GM23338 (cell line): ENCODE measurements at regions not wholly inside any gene's neighbourhood (a gene's known extent, or its start where the extent isn't known, plus 50 kb on each side); places are given as distances from the start of the nearest gene placed in this dataset.

ENCODE experiments used
- ATAC-seq: fragments of 200-7000 bp; cut with Tn5 transposase; 3 replicates; pipeline ENCODE4 v1.9.1; 2020
- DNase-seq: peaks from one replicate; pipeline ENCODE4 v3.0.0-alpha.2; 2015; ENCODE audit warnings: low spot score
- H2AFZ ChIP-seq: fragments of 200-600 bp; sonication (generic); 2 replicates; pipeline ENCODE4 v1.8.0; 2016; ENCODE audit warnings: antibody characterized with exemption, mild to moderate bottlenecking, moderate library complexity
- H3F3A ChIP-seq: fragments of 200-600 bp; sonication (generic); replicated peaks from 2 replicates; pipeline ENCODE4 v1.8.0; 2017; ENCODE audit warnings: antibody characterized with exemption, mixed run types, low read depth
- H3K27ac ChIP-seq: fragments of 200-600 bp; sonication (generic); 2 replicates; pipeline ENCODE4 v1.6.1; 2016; ENCODE audit warnings: low read depth
- H3K27me3 ChIP-seq: fragments of 200-600 bp; sonication (generic); 2 replicates; pipeline ENCODE4 v1.8.0; 2016; ENCODE audit warnings: mild to moderate bottlenecking, mixed run types, moderate library complexity; ENCODE audit not compliant: insufficient read depth
- H3K36me3 ChIP-seq: fragments of 200-600 bp; sonication (generic); 2 replicates; pipeline ENCODE4 v1.8.0; 2016; ENCODE audit warnings: mild to moderate bottlenecking; ENCODE audit not compliant: insufficient read depth
- H3K4me1 ChIP-seq: fragments of 200-600 bp; sonication (generic); 2 replicates; pipeline ENCODE4 v1.8.0; 2016; ENCODE audit warnings: mild to moderate bottlenecking, moderate library complexity; ENCODE audit not compliant: insufficient read depth
- H3K4me2 ChIP-seq: fragments of 200-600 bp; sonication (generic); 2 replicates; pipeline ENCODE4 v1.7.1; 2017; ENCODE audit warnings: mixed run types
- H3K4me3 ChIP-seq: fragments of 200-600 bp; sonication (generic); 2 replicates; pipeline ENCODE4 v1.6.1; 2016; ENCODE audit warnings: mixed run types
- H3K79me2 ChIP-seq: fragments of 200-600 bp; sonication (generic); replicated peaks from 2 replicates; pipeline ENCODE4 v1.8.0; 2017; ENCODE audit warnings: mild to moderate bottlenecking; ENCODE audit not compliant: insufficient read depth
- H3K9me2 ChIP-seq: fragments of 200-600 bp; sonication (generic); 2 replicates; pipeline ENCODE4 v1.8.0; 2017; ENCODE audit not compliant: insufficient read depth
- H4K20me1 ChIP-seq: fragments of 200-600 bp; sonication (generic); replicated peaks from 2 replicates; pipeline ENCODE4 v1.8.0; 2017; ENCODE audit warnings: mild to moderate bottlenecking; ENCODE audit not compliant: insufficient read depth
- H3K27ac Mint-ChIP-seq: 2 replicates; pipeline ENCODE4 v1.8.0; 2020; ENCODE audit warnings: inconsistent platforms, mild to moderate bottlenecking, moderate library complexity, mixed read lengths
- H3K27me3 Mint-ChIP-seq: 3 replicates; pipeline ENCODE4 v1.8.0; 2022; ENCODE audit warnings: low read depth, mild to moderate bottlenecking, moderate library complexity, mixed read lengths, inconsistent platforms; ENCODE audit not compliant: insufficient read depth, poor library complexity
- H3K36me3 Mint-ChIP-seq: 3 replicates; pipeline ENCODE4 v1.8.0; 2021; ENCODE audit warnings: low read depth, mild to moderate bottlenecking, inconsistent platforms, moderate library complexity, mixed read lengths
- H3K4me1 Mint-ChIP-seq: 3 replicates; pipeline ENCODE4 v1.8.0; 2020; ENCODE audit warnings: mild to moderate bottlenecking, inconsistent platforms, mixed read lengths
- H3K4me3 Mint-ChIP-seq: 3 replicates; pipeline ENCODE4 v1.8.0; 2021; ENCODE audit warnings: moderate library complexity, mild to moderate bottlenecking, inconsistent platforms, mixed read lengths
- H3K9me3 Mint-ChIP-seq: 3 replicates; pipeline ENCODE4 v1.8.0; 2020; ENCODE audit warnings: moderate library complexity, mild to moderate bottlenecking, inconsistent platforms, mixed read lengths
- CREB1 ChIP-seq: fragments of 250-450 bp; sonication (Bioruptor Pico); IDR thresholded peaks from 2 replicates; pipeline ENCODE4 v1.5.0; 2020; ENCODE audit warnings: low read depth, mild to moderate bottlenecking, moderate library complexity
- EZH2 ChIP-seq: fragments of 200-600 bp; sonication (generic); IDR thresholded peaks from one replicate; pipeline ENCODE4 v1.8.0; 2017; ENCODE audit warnings: antibody characterized with exemption, mild to moderate bottlenecking, low read depth; ENCODE audit not compliant: unreplicated experiment
- EZH2phosphoT487 ChIP-seq: fragments of 200-600 bp; sonication (generic); IDR thresholded peaks from one replicate; pipeline ENCODE4 v1.8.1; 2018; ENCODE audit warnings: antibody characterized with exemption; ENCODE audit not compliant: unreplicated experiment
- JUNB ChIP-seq: IDR thresholded peaks from one replicate; pipeline ENCODE4 v1.6.1; 2016; ENCODE audit warnings: antibody characterized with exemption; ENCODE audit not compliant: unreplicated experiment
- TF ChIP-seq, protein P1 (sequence below): fragments of 250-450 bp; sonication (Bioruptor Pico); IDR thresholded peaks from 2 replicates; pipeline ENCODE4 v1.5.0; 2020; ENCODE audit warnings: mild to moderate bottlenecking, moderate library complexity
- TF ChIP-seq, protein P2 (sequence below), 2 experiments: fragments of 200-600 bp in 1 of 2; sonication (generic) in 1 of 2; conservative IDR thresholded peaks; 2 replicates each; pipeline versions ENCODE4 v1.5.1 to v1.6.1; 2016 to 2017; ENCODE audit warnings: antibody characterized with exemption in 2 of 2, low read depth in 2 of 2, mild to moderate bottlenecking in 2 of 2, moderate library complexity in 1 of 2

DNA sequence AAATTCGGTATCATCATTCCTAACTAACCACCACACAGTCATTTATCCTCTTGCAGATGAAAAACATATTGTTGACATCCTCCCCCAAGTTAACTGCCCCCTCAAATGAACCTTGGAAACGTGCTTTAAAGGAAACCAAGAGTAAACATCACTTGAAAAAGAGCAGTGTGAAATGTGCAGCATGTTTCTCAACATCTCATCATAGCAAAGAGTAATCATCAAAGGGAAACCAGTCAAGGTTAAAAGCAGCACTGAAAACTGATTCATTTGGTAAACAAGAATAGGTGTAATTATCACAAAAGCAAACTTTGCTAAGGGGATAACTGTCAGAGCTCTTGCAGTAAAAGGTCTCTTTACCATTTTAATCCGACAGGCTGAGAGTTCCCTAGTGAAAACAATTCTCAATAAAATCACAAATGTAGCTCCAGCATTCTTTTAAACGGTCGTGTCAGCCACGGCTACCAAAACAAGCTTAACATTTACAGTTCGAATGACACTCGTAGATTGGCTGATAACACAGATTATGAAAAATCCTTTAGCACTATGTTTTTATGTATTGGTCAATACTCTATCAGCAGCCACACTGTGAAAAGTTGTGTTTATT lies 461.0 kb downstream of the GBE1 start:
- Mint-ChIP-seq H3K4me3 (no peak overlapping the region), H3K27me3 (no peaks in the 10 kb centered on the region), H3K9me3 (no peaks in the 10 kb centered on the region), H3K4me1 (no peaks in the 10 kb centered on the region), H3K36me3 (no peaks in the 10 kb centered on the region), H3K27ac (no peak overlapping the region)
- H3K4me1 ChIP-seq = no peaks in the 10 kb centered on the region
- no peaks in the 10 kb centered on the region for H3F3A ChIP-seq
- ATAC-seq (no peak), DNase-seq (no peak)
- H3K4me3 ChIP-seq = no peak overlapping the region
- no peaks in the 10 kb centered on the region for H4K20me1 ChIP-seq
- no peaks in the 10 kb centered on the region for H3K9me2 ChIP-seq
- H3K4me2 ChIP-seq = no peak overlapping the region
- H3K36me3 ChIP-seq = no peaks in the 10 kb centered on the region
- H3K27ac ChIP-seq = no peak overlapping the region
- no peaks in the 10 kb centered on the region for H3K27me3 ChIP-seq
- no peak for TF ChIP-seq CREB1 (CRISPR knock-in tag)
- TF ChIP-seq, protein P1, sequence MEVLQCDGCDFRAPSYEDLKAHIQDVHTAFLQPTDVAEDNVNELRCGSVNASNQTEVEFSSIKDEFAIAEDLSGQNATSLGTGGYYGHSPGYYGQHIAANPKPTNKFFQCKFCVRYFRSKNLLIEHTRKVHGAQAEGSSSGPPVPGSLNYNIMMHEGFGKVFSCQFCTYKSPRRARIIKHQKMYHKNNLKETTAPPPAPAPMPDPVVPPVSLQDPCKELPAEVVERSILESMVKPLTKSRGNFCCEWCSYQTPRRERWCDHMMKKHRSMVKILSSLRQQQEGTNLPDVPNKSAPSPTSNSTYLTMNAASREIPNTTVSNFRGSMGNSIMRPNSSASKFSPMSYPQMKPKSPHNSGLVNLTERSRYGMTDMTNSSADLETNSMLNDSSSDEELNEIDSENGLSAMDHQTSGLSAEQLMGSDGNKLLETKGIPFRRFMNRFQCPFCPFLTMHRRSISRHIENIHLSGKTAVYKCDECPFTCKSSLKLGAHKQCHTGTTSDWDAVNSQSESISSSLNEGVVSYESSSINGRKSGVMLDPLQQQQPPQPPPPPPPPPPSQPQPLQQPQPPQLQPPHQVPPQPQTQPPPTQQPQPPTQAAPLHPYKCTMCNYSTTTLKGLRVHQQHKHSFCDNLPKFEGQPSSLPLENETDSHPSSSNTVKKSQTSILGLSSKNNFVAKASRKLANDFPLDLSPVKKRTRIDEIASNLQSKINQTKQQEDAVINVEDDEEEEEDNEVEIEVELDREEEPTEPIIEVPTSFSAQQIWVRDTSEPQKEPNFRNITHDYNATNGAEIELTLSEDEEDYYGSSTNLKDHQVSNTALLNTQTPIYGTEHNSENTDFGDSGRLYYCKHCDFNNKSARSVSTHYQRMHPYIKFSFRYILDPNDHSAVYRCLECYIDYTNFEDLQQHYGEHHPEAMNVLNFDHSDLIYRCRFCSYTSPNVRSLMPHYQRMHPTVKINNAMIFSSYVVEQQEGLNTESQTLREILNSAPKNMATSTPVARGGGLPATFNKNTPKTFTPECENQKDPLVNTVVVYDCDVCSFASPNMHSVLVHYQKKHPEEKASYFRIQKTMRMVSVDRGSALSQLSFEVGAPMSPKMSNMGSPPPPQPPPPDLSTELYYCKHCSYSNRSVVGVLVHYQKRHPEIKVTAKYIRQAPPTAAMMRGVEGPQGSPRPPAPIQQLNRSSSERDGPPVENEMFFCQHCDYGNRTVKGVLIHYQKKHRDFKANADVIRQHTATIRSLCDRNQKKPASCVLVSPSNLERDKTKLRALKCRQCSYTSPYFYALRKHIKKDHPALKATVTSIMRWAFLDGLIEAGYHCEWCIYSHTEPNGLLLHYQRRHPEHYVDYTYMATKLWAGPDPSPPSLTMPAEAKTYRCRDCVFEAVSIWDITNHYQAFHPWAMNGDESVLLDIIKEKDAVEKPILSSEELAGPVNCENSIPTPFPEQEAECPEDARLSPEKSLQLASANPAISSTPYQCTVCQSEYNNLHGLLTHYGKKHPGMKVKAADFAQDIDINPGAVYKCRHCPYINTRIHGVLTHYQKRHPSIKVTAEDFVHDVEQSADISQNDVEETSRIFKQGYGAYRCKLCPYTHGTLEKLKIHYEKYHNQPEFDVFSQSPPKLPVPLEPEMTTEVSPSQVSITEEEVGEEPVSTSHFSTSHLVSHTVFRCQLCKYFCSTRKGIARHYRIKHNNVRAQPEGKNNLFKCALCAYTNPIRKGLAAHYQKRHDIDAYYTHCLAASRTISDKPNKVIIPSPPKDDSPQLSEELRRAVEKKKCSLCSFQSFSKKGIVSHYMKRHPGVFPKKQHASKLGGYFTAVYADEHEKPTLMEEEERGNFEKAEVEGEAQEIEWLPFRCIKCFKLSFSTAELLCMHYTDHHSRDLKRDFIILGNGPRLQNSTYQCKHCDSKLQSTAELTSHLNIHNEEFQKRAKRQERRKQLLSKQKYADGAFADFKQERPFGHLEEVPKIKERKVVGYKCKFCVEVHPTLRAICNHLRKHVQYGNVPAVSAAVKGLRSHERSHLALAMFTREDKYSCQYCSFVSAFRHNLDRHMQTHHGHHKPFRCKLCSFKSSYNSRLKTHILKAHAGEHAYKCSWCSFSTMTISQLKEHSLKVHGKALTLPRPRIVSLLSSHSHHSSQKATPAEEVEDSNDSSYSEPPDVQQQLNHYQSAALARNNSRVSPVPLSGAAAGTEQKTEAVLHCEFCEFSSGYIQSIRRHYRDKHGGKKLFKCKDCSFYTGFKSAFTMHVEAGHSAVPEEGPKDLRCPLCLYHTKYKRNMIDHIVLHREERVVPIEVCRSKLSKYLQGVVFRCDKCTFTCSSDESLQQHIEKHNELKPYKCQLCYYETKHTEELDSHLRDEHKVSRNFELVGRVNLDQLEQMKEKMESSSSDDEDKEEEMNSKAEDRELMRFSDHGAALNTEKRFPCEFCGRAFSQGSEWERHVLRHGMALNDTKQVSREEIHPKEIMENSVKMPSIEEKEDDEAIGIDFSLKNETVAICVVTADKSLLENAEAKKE (CRISPR knock-in tag) = no peak
- no peak for TF ChIP-seq EZH2phosphoT487
- TF ChIP-seq EZH2 = no peak
- no peaks in the 10 kb centered on the region for H3K79me2 ChIP-seq
- H2AFZ ChIP-seq = no peak overlapping the region

DNA sequence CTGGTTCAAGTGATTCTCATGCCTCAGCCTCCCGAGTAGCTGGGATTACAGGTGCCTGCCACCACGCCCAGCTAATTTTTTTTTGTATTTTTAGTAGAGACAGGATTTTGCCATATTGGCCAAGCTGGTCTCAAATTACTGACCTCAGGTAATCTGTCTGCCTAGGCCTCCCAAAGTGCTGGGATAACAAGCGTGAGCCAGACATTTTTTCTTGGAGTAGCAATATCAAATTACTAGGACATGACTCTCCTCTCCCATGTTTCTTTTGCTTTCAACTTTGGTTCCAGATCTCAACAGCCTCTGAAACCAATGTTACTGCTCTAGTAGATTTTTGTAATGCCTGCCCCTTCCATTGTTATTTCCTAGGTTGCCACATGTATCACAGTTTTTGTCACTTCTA lies 462.0 kb downstream of the GBE1 start:
- no peaks in the 10 kb centered on the region for H3K4me1 Mint-ChIP-seq
- Histone ChIP-seq H4K20me1 (no peaks in the 10 kb centered on the region), H3K79me2 (no peaks in the 10 kb centered on the region), H3K36me3 (no peaks in the 10 kb centered on the region), H3K27ac (no peak overlapping the region), H3F3A (no peaks in the 10 kb centered on the region), H3K27me3 (no peaks in the 10 kb centered on the region), H3K4me3 (no peak overlapping the region), H2AFZ (no peak overlapping the region), H3K4me1 (no peaks in the 10 kb centered on the region), H3K9me2 (no peaks in the 10 kb centered on the region), H3K4me2 (no peak overlapping the region)
- no peaks in the 10 kb centered on the region for H3K27me3 Mint-ChIP-seq
- no peak for ATAC-seq
- no peak overlapping the region for H3K27ac Mint-ChIP-seq
- no peaks in the 10 kb centered on the region for H3K36me3 Mint-ChIP-seq
- no peak overlapping the region for H3K4me3 Mint-ChIP-seq
- H3K9me3 Mint-ChIP-seq = no peaks in the 10 kb centered on the region
- DNase-seq = no peak
- TF ChIP-seq JUNB = no peak
- TF ChIP-seq EZH2 = no peak
- TF ChIP-seq, protein P2, sequence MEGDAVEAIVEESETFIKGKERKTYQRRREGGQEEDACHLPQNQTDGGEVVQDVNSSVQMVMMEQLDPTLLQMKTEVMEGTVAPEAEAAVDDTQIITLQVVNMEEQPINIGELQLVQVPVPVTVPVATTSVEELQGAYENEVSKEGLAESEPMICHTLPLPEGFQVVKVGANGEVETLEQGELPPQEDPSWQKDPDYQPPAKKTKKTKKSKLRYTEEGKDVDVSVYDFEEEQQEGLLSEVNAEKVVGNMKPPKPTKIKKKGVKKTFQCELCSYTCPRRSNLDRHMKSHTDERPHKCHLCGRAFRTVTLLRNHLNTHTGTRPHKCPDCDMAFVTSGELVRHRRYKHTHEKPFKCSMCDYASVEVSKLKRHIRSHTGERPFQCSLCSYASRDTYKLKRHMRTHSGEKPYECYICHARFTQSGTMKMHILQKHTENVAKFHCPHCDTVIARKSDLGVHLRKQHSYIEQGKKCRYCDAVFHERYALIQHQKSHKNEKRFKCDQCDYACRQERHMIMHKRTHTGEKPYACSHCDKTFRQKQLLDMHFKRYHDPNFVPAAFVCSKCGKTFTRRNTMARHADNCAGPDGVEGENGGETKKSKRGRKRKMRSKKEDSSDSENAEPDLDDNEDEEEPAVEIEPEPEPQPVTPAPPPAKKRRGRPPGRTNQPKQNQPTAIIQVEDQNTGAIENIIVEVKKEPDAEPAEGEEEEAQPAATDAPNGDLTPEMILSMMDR (conservative IDR thresholded peaks at IDR 0.05; ENCODE audit: low read depth in 2 of 2) = no peak
